Duodenal mucosa (tissue), 2 donors: ENCODE measurements at regions not wholly inside any gene's neighbourhood (a gene's known extent, or its start where the extent isn't known, plus 50 kb on each side); places are given as distances from the start of the nearest gene placed in this dataset.

Experiments used
- H3K27ac ChIP-seq: one replicate; pipeline ENCODE4 v1.7.0; 2013; ENCODE audit warnings: low read depth, low read length
- H3K27me3 ChIP-seq, 2 donors: one replicate each; pipeline ENCODE4 v1.7.0; 2013; ENCODE audit warnings: low read length in 2 of 2, control low read depth in 1 of 2; ENCODE audit not compliant: insufficient read depth in 2 of 2, control insufficient read depth in 1 of 2
- H3K36me3 ChIP-seq, 2 donors: one replicate each; pipeline ENCODE4 v1.7.0; 2013; ENCODE audit warnings: low read length in 2 of 2, control low read depth in 1 of 2; ENCODE audit not compliant: insufficient read depth in 2 of 2, control insufficient read depth in 1 of 2
- H3K4me1 ChIP-seq, 2 donors: one replicate each; pipeline ENCODE4 v1.7.0; 2013; ENCODE audit warnings: low read length in 2 of 2, control low read depth in 1 of 2; ENCODE audit not compliant: insufficient read depth in 2 of 2, control insufficient read depth in 1 of 2
- H3K4me3 ChIP-seq, 2 donors: one replicate each; pipeline ENCODE4 v1.7.0; 2013; ENCODE audit warnings: low read length in 2 of 2, low read depth in 1 of 2
- H3K9ac ChIP-seq, 2 donors: one replicate each; pipeline ENCODE4 v1.7.0; 2013; ENCODE audit warnings: low read length in 2 of 2, low read depth in 1 of 2
- H3K9me3 ChIP-seq, 2 donors: one replicate each; pipeline ENCODE4 v1.7.0; 2013; ENCODE audit warnings: low read length in 2 of 2, control low read depth in 1 of 2; ENCODE audit not compliant: control insufficient read depth in 1 of 2

DNA sequence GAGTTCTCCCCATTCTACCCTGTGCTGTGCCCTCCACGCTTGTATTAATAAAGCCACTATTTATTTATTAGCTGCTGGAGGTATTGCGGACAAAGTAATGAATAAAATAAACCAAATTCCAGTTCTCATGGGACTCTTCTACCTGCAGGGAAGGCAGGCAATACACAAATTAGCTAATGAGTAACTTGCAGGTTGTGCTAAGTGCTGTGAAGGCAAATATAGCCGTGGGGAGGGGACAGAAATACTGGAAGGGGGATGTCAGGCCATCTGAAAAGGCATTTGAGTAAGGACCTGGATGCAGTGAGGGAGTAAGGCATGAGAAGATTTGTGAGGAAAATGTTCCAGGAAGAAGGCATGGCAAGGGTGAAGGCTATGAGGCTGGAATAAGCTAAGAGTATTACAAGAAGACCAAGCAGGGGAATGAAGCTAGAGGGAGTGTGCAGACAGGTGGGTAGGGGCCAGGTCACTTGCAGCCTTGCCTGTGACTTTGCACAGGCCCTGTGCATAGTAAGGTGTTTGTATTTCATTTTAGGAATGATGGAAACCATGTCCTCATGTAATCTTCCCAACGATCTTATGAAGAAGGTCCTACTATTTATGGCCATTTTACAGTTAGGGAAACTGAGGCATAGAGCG lies 167.5 kb downstream of the PTPN11 start:
- Histone ChIP-seq H3K9me3 (no peaks in the 10 kb centered on the region), H3K27me3 (no peaks in the 10 kb centered on the region), H3K36me3 (no peaks in the 10 kb centered on the region), H3K4me3 (no peak overlapping the region), H3K4me1 (no peaks in the 10 kb centered on the region), H3K9ac (no peak overlapping the region), H3K27ac (no peak overlapping the region)

- Histone ChIP-seq H3K36me3 (no peaks in the 10 kb centered on the region), H3K9me3 (no peaks in the 10 kb centered on the region), H3K9ac (no peak overlapping the region), H3K4me3 (no peak overlapping the region), H3K27me3 (no peaks in the 10 kb centered on the region), H3K27ac (no peak overlapping the region), H3K4me1 (no peaks in the 10 kb centered on the region)
Observed at GRCh38 chr12:112589275-112589674, 170.5 kb downstream of the PTPN11 start.

GRCh38 chr12:112590281-112590680 lies 171.5 kb downstream of the PTPN11 start:
- Histone ChIP-seq H3K36me3 (no peaks in the 10 kb centered on the region), H3K9me3 (no peaks in the 10 kb centered on the region), H3K4me3 (no peak overlapping the region), H3K9ac (no peak overlapping the region), H3K4me1 (no peaks in the 10 kb centered on the region), H3K27me3 (no peaks in the 10 kb centered on the region), H3K27ac (no peak overlapping the region)

GRCh38 chr12:112591488-112591887 lies 172.7 kb downstream of the PTPN11 start:
- no peak overlapping the region for H3K4me3 ChIP-seq
- H3K36me3 ChIP-seq: no peaks in the 10 kb centered on the region
- no peaks in the 10 kb centered on the region for H3K9me3 ChIP-seq
- no peaks in the 10 kb centered on the region for H3K4me1 ChIP-seq
- no peak overlapping the region for H3K27ac ChIP-seq
- no peak overlapping the region for H3K9ac ChIP-seq
- H3K27me3 ChIP-seq: no peaks in the 10 kb centered on the region

GRCh38 chr12:112595410-112595809 lies 176.7 kb downstream of the PTPN11 start:
- H3K27ac ChIP-seq: no peak overlapping the region
- H3K9me3 ChIP-seq: no peaks in the 10 kb centered on the region
- H3K36me3 ChIP-seq: no peaks in the 10 kb centered on the region
- H3K4me1 ChIP-seq: no peaks in the 10 kb centered on the region
- no peak overlapping the region for H3K4me3 ChIP-seq
- H3K9ac ChIP-seq: no peak overlapping the region
- H3K27me3 ChIP-seq: peaks cover 0 to 8% of the 10 kb centered on the region in 2 donors

GRCh38 chr12:112597986-112598385 lies 179.2 kb downstream of the PTPN11 start:
- no peak overlapping the region for H3K9ac ChIP-seq
- H3K27me3 ChIP-seq: peaks cover 0 to 8% of the 10 kb centered on the region in 2 donors
- H3K9me3 ChIP-seq: no peaks in the 10 kb centered on the region
- no peak overlapping the region for H3K4me3 ChIP-seq
- no peak overlapping the region for H3K27ac ChIP-seq
- H3K4me1 ChIP-seq: no peaks in the 10 kb centered on the region
- H3K36me3 ChIP-seq: no peaks in the 10 kb centered on the region

DNA sequence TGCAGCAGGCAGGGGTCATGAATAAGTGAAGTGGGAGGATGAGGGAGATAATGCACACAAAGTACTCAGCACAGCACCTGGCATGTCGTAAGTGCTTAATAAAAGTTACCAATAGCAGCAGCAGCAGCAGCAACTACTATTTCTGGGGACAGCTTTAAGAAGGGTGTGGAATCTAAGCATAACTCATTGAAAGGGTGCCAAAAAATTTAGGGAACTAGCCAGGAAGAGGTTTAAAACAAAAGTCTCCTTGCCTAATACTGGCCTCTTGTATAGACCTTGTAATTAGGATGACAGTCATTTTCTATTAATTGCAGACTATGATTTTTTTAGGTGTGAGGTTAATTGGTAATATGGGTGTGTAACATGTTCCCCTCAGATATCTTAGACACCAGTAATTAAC lies 179.9 kb downstream of the PTPN11 start:
- no peaks in the 10 kb centered on the region for H3K9me3 ChIP-seq
- no peaks in the 10 kb centered on the region for H3K36me3 ChIP-seq
- no peaks in the 10 kb centered on the region for H3K4me1 ChIP-seq
- H3K4me3 ChIP-seq: no peak overlapping the region
- H3K27me3 ChIP-seq: peaks cover 0 to 8% of the 10 kb centered on the region in 2 donors
- no peak overlapping the region for H3K27ac ChIP-seq
- H3K9ac ChIP-seq: no peak overlapping the region

DNA sequence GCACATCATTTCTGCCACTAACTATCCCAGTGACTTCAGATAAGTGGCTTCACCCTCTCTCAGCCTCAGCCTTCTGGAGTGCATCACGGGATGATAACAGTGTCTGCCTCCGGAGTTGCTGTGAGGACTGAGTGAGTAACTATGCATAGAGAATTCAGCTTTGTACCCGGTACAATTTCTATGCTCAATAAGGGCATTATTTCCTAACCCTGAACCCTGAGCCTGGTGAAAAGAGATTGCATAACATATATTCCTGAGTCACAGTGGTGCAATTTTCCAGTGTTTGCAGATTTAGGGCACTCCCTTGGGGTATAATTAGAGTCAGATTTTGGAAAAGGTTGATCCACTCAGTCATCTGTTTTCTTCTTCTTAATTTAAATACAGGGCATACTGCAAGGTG lies 181.1 kb downstream of the PTPN11 start:
- H3K4me1 ChIP-seq: no peaks in the 10 kb centered on the region
- no peak overlapping the region for H3K27ac ChIP-seq
- no peaks in the 10 kb centered on the region for H3K9me3 ChIP-seq
- H3K4me3 ChIP-seq: no peak overlapping the region
- no peaks in the 10 kb centered on the region for H3K36me3 ChIP-seq
- no peak overlapping the region for H3K9ac ChIP-seq
- peaks cover 0 to 8% of the 10 kb centered on the region in 2 donors for H3K27me3 ChIP-seq

- Histone ChIP-seq H3K36me3 (no peaks in the 10 kb centered on the region), H3K4me3 (no peak overlapping the region), H3K27me3 (peaks cover 0 to 8% of the 10 kb centered on the region in 2 donors), H3K27ac (no peak overlapping the region), H3K9me3 (no peaks in the 10 kb centered on the region), H3K9ac (no peak overlapping the region), H3K4me1 (no peaks in the 10 kb centered on the region)
Observed at GRCh38 chr12:112602150-112602549, 183.4 kb downstream of the PTPN11 start.

DNA sequence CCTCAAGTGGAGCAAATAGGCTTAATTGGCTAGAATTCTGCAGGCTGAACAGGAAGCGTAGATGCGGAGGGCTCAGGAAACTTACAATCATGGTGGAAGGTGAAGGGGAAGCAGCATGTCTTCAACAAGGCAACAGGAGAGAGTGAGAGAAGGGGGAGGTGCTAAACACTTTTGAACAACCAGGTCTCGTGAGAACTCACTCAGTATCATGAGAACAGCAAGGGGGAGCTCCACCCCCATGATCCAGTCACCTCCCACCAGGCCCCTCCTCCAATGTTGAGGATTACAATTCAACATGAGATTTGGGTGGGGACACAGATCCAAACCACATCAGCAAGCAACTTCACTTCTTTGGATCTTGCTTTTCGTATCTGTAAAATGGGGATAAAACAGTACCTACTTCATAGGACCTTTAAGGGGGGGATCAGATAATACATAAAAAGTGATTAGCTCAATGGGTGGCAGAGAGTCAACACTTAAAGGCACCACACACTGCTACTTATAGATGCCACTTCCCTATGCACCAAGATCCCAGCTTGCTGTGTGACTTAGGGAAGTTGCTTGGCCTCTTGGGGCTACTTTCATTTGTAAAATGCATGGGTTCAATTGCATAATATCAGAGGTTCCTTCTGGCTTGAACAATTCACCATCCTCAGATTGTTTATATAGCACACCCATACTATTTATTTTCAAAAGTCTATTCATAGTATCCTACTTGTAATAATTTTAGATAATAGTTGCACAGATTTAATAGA lies 184.8 kb upstream of the RPH3A start:
- H3K9ac ChIP-seq: no peak overlapping the region
- H3K27ac ChIP-seq: no peak overlapping the region
- no peak overlapping the region for H3K4me3 ChIP-seq
- H3K9me3 ChIP-seq: no peaks in the 10 kb centered on the region
- no peaks in the 10 kb centered on the region for H3K4me1 ChIP-seq
- no peaks in the 10 kb centered on the region for H3K36me3 ChIP-seq
- peaks cover 0 to 5% of the 10 kb centered on the region in 2 donors for H3K27me3 ChIP-seq
